ENCODE measurements at regions not wholly inside any gene's neighbourhood (a gene's known extent, or its start where the extent isn't known, plus 50 kb on each side); places are given as distances from the start of the nearest gene placed in this dataset.

- no peak for TF ChIP-seq POLR2AphosphoS5 (IDR thresholded peaks at IDR 0.05; ENCODE audit: borderline replicate concordance, low read depth, low read length)
- TF ChIP-seq EZH2 (IDR thresholded peaks at IDR 0.05): no peak
- TF ChIP-seq FOXP2 (optimal IDR thresholded peaks at IDR 0.05; ENCODE audit: control extremely low read depth, extremely low read length, insufficient read depth): no peak
These were observed 201.5 kb upstream of the ITGA4 start for GRCh38 chr2:181255651-181256050.
